ENCODE measurements at regions not wholly inside any gene's neighbourhood (a gene's known extent, or its start where the extent isn't known, plus 50 kb on each side); places are given as distances from the start of the nearest gene placed in this dataset.
A peak's percentile ranks its signal among the peaks of the same experiment; 100 is the strongest.

DNA sequence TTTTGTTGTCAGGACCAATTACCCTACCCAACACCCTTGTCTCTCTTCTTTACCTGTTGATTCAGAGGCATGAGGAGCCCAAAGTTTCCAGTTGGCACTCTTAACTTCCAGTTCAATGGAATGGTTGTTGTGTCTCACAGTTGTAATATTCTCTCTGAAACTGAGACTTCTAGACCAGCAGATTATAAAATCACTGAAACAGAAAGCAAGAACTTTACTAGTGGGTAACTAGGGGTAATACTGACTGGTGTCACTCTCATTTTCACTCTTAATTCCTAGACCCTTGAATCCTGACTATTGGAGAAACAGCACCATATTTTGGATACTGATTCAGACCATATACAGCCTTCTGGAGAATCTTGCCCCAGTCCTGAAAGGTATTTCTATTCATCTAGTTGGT lies 140.2 kb upstream of the MMS22L start:
- DNase-seq (ENCODE audit: low read depth in 2 of 2) = no peak
- TF ChIP-seq, protein P1, sequence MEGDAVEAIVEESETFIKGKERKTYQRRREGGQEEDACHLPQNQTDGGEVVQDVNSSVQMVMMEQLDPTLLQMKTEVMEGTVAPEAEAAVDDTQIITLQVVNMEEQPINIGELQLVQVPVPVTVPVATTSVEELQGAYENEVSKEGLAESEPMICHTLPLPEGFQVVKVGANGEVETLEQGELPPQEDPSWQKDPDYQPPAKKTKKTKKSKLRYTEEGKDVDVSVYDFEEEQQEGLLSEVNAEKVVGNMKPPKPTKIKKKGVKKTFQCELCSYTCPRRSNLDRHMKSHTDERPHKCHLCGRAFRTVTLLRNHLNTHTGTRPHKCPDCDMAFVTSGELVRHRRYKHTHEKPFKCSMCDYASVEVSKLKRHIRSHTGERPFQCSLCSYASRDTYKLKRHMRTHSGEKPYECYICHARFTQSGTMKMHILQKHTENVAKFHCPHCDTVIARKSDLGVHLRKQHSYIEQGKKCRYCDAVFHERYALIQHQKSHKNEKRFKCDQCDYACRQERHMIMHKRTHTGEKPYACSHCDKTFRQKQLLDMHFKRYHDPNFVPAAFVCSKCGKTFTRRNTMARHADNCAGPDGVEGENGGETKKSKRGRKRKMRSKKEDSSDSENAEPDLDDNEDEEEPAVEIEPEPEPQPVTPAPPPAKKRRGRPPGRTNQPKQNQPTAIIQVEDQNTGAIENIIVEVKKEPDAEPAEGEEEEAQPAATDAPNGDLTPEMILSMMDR (IDR thresholded peaks at IDR 0.05; ENCODE audit: low read depth, low read length) = no peak
- H3K4me3 ChIP-seq (replicated peaks in 1 of 2; ENCODE audit: low read depth in 2 of 2, low read length in 2 of 2) = no peak overlapping the region

DNA sequence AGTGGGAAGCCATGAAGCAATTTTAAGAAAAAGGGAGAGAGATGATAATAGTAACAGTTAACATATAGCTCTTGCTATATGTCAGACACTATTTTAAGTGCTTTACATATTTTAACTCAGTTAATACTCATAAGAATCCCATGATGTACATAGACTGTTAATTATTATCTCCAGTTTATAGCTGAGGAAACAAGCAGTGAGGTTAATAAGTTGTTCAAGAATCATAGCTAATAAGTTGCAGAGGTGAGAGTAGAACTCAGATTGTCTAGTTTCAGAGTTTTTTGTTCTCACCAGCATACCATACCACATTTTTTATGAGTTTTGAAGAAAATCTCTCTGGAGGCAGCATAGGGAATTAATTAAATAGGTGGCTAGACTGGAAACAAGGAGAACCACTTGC lies 144.6 kb upstream of the MMS22L start:
- DNase-seq (ENCODE audit: low read depth in 2 of 2) = no peak

DNA sequence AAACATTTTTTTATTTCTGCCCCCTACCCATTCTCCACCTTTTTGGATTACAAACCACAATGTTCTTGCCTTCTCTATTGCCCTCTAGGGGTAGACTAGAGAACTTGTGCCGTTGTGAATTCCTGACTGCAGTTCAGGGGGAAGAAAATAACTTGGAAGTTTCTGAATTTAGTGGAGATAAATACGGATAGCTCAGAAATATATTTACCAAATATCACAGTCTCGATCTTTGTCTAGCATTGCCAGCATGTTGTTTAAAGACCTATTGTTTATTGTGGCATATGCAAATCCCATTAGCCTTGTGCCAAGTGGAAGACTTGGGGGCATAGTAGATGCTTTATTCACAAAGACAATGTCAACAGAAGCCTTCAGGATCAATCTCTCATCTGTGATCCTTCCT lies 154.1 kb upstream of the MMS22L start:
- no peak overlapping the region for H3K4me3 ChIP-seq (replicated peaks in 1 of 2; ENCODE audit: low read depth in 2 of 2, low read length in 2 of 2)
- DNase-seq (ENCODE audit: low read depth in 2 of 2) = peak; percentile 33 to 43
- TF ChIP-seq, protein P1 (IDR thresholded peaks at IDR 0.05; ENCODE audit: low read depth, low read length) = peak; percentile 89

More for the DNA sequence above, 144.6 kb upstream of the MMS22L start:
- H3K4me3 ChIP-seq (replicated peaks in 1 of 2; ENCODE audit: low read depth in 2 of 2, low read length in 2 of 2) = no peak overlapping the region
- TF ChIP-seq, protein P1 (IDR thresholded peaks at IDR 0.05; ENCODE audit: low read depth, low read length) = no peak

DNA sequence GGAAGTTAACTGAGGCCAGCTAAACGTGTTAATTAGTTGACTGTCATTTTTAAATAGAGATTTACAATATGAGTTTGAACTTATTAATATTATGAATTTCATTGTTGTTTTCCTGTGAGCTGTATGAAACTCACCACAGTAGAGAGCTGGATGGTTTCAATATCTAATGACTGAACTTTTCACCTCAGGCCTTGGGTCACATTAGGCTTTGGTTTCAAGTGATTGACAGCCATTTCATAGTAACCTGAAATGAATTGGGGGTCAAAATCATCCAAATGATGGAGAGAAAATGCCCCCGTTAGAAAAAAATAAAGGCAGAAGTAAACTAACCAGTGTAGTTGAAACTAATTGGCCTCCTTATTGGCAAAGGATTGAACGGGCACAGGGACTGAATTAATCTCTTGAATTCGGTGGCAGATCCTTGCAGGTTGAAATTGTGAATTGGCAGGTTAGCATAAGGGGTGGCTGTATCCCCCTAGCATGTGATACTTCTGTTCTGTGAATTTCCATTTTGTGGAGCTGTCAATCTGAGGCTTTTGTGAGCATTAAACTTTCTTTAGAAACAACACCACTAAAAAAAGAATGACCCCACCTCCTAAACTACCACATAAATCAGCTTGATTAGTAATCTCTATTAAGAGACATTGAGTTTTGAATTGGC lies 155.1 kb upstream of the MMS22L start:
- H3K4me3 ChIP-seq (replicated peaks in 1 of 2; ENCODE audit: low read depth in 2 of 2, low read length in 2 of 2) = no peak overlapping the region
- no peak for DNase-seq (ENCODE audit: low read depth in 2 of 2)
- TF ChIP-seq, protein P1 (IDR thresholded peaks at IDR 0.05; ENCODE audit: low read depth, low read length) = no peak

DNA sequence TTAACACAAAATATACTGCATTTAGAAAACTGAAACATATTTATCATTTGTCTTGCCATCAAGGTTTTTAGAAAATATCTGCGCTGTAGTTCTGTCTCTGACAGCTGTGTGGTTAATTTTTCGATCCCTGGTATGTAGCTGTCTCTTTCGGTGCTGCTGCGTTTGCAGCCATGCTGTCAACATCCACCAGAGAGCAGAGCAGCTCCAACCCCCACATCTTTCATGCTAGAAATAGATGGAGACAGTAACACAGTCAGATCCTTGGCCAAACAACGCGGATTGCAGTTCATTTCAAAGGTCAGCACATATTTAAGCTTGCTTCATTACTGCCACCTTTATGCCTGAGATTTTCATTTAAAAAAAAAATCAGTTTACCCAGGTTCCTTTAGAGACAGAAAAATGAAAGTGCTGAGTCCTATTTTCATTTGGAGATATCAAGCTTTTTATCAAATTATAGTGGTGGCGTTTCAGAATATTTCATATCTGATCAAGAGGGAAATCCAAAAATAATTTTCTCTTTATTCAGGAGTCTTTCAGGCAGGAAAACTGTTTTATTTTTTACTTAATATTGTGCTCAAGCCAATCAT lies 157.7 kb upstream of the MMS22L start:
- DNase-seq (ENCODE audit: low read depth in 2 of 2) = peak; percentile 33 to 49
- TF ChIP-seq, protein P1 (IDR thresholded peaks at IDR 0.05; ENCODE audit: low read depth, low read length) = peak; percentile 70
- H3K4me3 ChIP-seq (replicated peaks in 1 of 2; ENCODE audit: low read depth in 2 of 2, low read length in 2 of 2) = no peak overlapping the region

DNA sequence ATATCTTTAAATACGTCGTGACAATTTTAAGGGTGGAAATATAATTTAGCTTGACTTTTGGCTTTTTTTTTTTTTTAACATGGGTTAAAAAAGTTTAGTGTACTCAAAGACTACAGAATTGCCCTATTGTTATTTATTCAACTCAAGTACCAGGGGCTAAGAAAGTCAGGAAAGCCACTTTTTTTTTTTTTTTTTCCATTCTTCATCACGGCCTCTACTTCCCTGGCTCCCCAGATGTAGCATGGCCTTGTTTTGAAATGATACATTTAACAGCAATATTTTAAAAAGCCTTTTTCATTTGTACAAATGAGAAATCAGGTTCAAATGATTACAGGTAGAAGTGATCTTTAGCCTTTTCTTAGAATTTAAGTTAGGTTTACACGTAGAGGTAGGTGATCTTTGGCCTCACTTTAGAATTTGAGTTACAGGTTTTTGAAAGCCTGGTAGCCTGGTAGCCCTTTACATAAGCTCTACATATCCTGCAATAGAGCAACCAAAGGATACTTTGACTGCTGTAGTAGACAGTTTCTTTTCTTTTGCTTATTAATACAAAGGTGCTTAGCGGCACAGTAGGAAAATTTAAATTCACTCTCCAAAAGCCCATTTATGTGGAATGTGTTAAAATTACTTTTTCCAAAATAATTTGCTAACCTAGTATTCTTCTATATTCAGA lies 160.5 kb upstream of the MMS22L start:
- H3K4me3 ChIP-seq (replicated peaks in 1 of 2; ENCODE audit: low read depth in 2 of 2, low read length in 2 of 2) = no peak overlapping the region
- DNase-seq (ENCODE audit: low read depth in 2 of 2) = no peak
- TF ChIP-seq, protein P1 (IDR thresholded peaks at IDR 0.05; ENCODE audit: low read depth, low read length) = no peak
